RWPE2 (cell line): ENCODE measurements at regions not wholly inside any gene's neighbourhood (a gene's known extent, or its start where the extent isn't known, plus 50 kb on each side); places are given as distances from the start of the nearest gene placed in this dataset.

Experiments used
- ATAC-seq: fragments of 200-7000 bp; cut with Tn5 transposase; 3 replicates; pipeline ENCODE4 v1.9.1; 2021; ENCODE audit warnings: low read depth
- DNase-seq: peaks from one replicate; pipeline ENCODE4 v3.0.0-alpha.2; 2020; ENCODE audit warnings: low spot score
- H3K27ac ChIP-seq: fragments of 450-650 bp; 2 replicates; pipeline ENCODE4 v1.5.1; 2017; ENCODE audit warnings: mild to moderate bottlenecking; ENCODE audit not compliant: poor library complexity, severe bottlenecking
- H3K27me3 ChIP-seq: fragments of 250-450 bp; sonication (Bioruptor Pico); 2 replicates; pipeline ENCODE4 v1.5.1; 2021; ENCODE audit warnings: mild to moderate bottlenecking, moderate library complexity; ENCODE audit not compliant: insufficient read depth, poor library complexity, severe bottlenecking
- H3K36me3 ChIP-seq: fragments of 250-450 bp; sonication (Bioruptor Pico); 2 replicates; pipeline ENCODE4 v1.5.1; 2020; ENCODE audit warnings: low read depth, mild to moderate bottlenecking, moderate library complexity
- H3K4me1 ChIP-seq: fragments of 250-450 bp; sonication (Bioruptor Pico); 2 replicates; pipeline ENCODE4 v1.5.1; 2021; ENCODE audit warnings: mild to moderate bottlenecking, moderate library complexity; ENCODE audit not compliant: insufficient read depth, poor library complexity, severe bottlenecking
- H3K4me3 ChIP-seq: fragments of 250-450 bp; sonication (Bioruptor Pico); 2 replicates; pipeline ENCODE4 v1.5.1; 2021; ENCODE audit warnings: mild to moderate bottlenecking, moderate library complexity; ENCODE audit not compliant: severe bottlenecking
- H3K9me3 ChIP-seq: fragments of 250-450 bp; sonication (Bioruptor Pico); 2 replicates; pipeline ENCODE4 v1.5.1; 2021; ENCODE audit warnings: mild to moderate bottlenecking, moderate library complexity; ENCODE audit not compliant: severe bottlenecking
- TF ChIP-seq, protein P1 (sequence below): fragments of 450-650 bp; IDR thresholded peaks from one replicate; pipeline ENCODE4 v1.5.1; 2017; ENCODE audit warnings: mild to moderate bottlenecking, moderate library complexity; ENCODE audit not compliant: poor library complexity, severe bottlenecking

DNA sequence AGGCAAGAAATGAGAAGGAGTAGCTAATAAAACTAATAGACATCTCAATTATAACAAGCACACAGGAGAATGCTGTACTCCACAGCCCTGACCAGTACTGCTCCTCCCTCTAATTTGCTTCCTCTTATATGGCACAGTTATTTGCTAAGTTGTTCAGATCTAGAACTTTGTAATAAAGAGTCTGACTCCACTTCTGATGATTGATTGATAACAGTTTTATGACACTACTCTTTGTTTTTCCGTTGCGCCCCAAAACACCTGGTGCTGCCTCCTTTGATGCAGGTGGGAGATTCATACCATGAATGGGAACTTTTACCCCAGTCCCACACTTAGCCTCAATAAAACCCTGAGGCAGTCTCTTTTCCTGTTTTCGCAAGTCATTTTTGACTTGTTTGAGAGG is 777.7 kb downstream of the GBE1 start:
- TF ChIP-seq, protein P1, sequence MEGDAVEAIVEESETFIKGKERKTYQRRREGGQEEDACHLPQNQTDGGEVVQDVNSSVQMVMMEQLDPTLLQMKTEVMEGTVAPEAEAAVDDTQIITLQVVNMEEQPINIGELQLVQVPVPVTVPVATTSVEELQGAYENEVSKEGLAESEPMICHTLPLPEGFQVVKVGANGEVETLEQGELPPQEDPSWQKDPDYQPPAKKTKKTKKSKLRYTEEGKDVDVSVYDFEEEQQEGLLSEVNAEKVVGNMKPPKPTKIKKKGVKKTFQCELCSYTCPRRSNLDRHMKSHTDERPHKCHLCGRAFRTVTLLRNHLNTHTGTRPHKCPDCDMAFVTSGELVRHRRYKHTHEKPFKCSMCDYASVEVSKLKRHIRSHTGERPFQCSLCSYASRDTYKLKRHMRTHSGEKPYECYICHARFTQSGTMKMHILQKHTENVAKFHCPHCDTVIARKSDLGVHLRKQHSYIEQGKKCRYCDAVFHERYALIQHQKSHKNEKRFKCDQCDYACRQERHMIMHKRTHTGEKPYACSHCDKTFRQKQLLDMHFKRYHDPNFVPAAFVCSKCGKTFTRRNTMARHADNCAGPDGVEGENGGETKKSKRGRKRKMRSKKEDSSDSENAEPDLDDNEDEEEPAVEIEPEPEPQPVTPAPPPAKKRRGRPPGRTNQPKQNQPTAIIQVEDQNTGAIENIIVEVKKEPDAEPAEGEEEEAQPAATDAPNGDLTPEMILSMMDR: no peak
- no peaks in the 10 kb centered on the region for H3K36me3 ChIP-seq
- DNase-seq (no peak), ATAC-seq (no peak)
- H3K9me3 ChIP-seq: no peaks in the 10 kb centered on the region
- H3K4me3 ChIP-seq: no peak overlapping the region
- no peaks in the 10 kb centered on the region for H3K27me3 ChIP-seq
- H3K4me1 ChIP-seq: no peaks in the 10 kb centered on the region
- H3K27ac ChIP-seq: no peak overlapping the region

GRCh38 chr3:80978216-80978969 is 783.1 kb downstream of the GBE1 start:
- no peaks in the 10 kb centered on the region for H3K4me1 ChIP-seq
- no peaks in the 10 kb centered on the region for H3K36me3 ChIP-seq
- H3K9me3 ChIP-seq: no peaks in the 10 kb centered on the region
- no peaks in the 10 kb centered on the region for H3K27me3 ChIP-seq
- DNase-seq (no peak), ATAC-seq (no peak)
- no peak overlapping the region for H3K4me3 ChIP-seq
- H3K27ac ChIP-seq: no peak overlapping the region
- TF ChIP-seq, protein P1: no peak

- H3K4me3 ChIP-seq: no peak overlapping the region
- H3K27me3 ChIP-seq: no peaks in the 10 kb centered on the region
- H3K27ac ChIP-seq: no peak overlapping the region
- TF ChIP-seq, protein P1: no peak
- no peak for ATAC-seq
- DNase-seq: no peak
- H3K4me1 ChIP-seq: no peaks in the 10 kb centered on the region
- H3K9me3 ChIP-seq: no peaks in the 10 kb centered on the region
- H3K36me3 ChIP-seq: no peaks in the 10 kb centered on the region
Observed at GRCh38 chr3:80970292-80970691, 791.2 kb downstream of the GBE1 start.

DNA sequence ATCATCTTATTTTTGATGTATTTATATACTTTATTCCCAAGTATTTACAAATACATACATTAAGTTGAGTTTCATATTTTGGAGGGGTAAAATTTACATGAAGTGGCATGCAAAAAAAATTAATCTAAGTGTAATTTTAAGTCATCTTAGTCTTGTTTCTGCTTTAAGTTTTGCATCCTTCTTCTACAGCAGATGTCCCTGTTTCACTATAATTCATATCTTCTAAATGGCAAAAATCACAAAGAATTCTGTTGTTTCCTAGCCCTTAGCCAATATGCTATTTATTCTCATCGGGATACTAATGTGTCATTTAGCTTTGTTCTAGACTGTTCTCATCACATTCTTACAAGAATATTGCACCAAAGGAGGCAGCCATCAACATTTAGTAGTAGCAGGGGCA is 831.9 kb downstream of the GBE1 start:
- Histone ChIP-seq H3K27me3 (no peaks in the 10 kb centered on the region), H3K27ac (no peak overlapping the region), H3K4me3 (no peak overlapping the region), H3K4me1 (no peaks in the 10 kb centered on the region), H3K9me3 (no peaks in the 10 kb centered on the region), H3K36me3 (no peaks in the 10 kb centered on the region)
- TF ChIP-seq, protein P1: no peak
- no peak for DNase-seq
- ATAC-seq: no peak

GRCh38 chr3:80914854-80915253 is 846.6 kb downstream of the GBE1 start:
- no peaks in the 10 kb centered on the region for H3K4me1 ChIP-seq
- DNase-seq (no peak), ATAC-seq (no peak)
- H3K4me3 ChIP-seq: no peak overlapping the region
- no peaks in the 10 kb centered on the region for H3K27me3 ChIP-seq
- H3K36me3 ChIP-seq: no peaks in the 10 kb centered on the region
- H3K27ac ChIP-seq: no peak overlapping the region
- TF ChIP-seq, protein P1: no peak
- no peaks in the 10 kb centered on the region for H3K9me3 ChIP-seq
